ENCODE measurements at regions not wholly inside any gene's neighbourhood (a gene's known extent, or its start where the extent isn't known, plus 50 kb on each side); places are given as distances from the start of the nearest gene placed in this dataset.

GRCh38 chr6:112511441-112511840 lies 164.3 kb downstream of the RFPL4B start:
- TF ChIP-seq CTCF (conservative IDR thresholded peaks at IDR 0.05; ENCODE audit: low read depth in 2 of 2) (no peak), POLR2AphosphoS5 (IDR thresholded peaks at IDR 0.05; ENCODE audit: low read depth) (no peak), NANOG (IDR thresholded peaks at IDR 0.05; ENCODE audit: borderline replicate concordance) (no peak), CREB1 (CRISPR knock-in tag; IDR thresholded peaks at IDR 0.05; ENCODE audit: low read depth) (no peak), EZH2 (IDR thresholded peaks at IDR 0.05; ENCODE audit: low read depth, unreplicated experiment) (no peak), REST (IDR thresholded peaks at IDR 0.05; ENCODE audit: unreplicated experiment) (no peak), JUNB (IDR thresholded peaks at IDR 0.05; ENCODE audit: unreplicated experiment) (no peak), EZH2phosphoT487 (IDR thresholded peaks at IDR 0.05; ENCODE audit: unreplicated experiment) (no peak), ZNF462 (CRISPR knock-in tag; IDR thresholded peaks at IDR 0.05) (no peak), ETS1 (IDR thresholded peaks at IDR 0.05) (no peak), STAT1 (IDR thresholded peaks at IDR 0.05; ENCODE audit: unreplicated experiment) (no peak), ZNF331 (CRISPR knock-in tag; IDR thresholded peaks at IDR 0.05; ENCODE audit: low read depth) (no peak), ZNF114 (CRISPR knock-in tag; IDR thresholded peaks at IDR 0.05) (no peak)
